Activated CD8-positive, alpha-beta memory T cell treated with anti-CD3 and anti-CD28 coated beads for 24 hours (primary cell): ENCODE measurements at regions not wholly inside any gene's neighbourhood (a gene's known extent, or its start where the extent isn't known, plus 50 kb on each side); places are given as distances from the start of the nearest gene placed in this dataset.

Experiments used
- DNase-seq: peaks from one replicate; pipeline ENCODE4 v3.0.0-alpha.2; 2020

- DNase-seq = no peak
Measured at GRCh38 chr7:9876053-9876452, 1097.6 kb upstream of the PHF14 start.

- DNase-seq = no peak
Measured at GRCh38 chr7:9889554-9889953, 1084.1 kb upstream of the PHF14 start.

GRCh38 chr7:9890092-9890491, 1083.6 kb upstream of the PHF14 start:
- no peak for DNase-seq

- DNase-seq = no peak
Measured at GRCh38 chr7:9891056-9891455, 1082.6 kb upstream of the PHF14 start.

- DNase-seq = no peak
Measured at GRCh38 chr7:9900339-9900738, 1073.3 kb upstream of the PHF14 start.

- no peak for DNase-seq
Measured at GRCh38 chr7:9921326-9921725, 1052.3 kb upstream of the PHF14 start.

- DNase-seq = no peak
Measured at GRCh38 chr7:9937944-9938631, 1035.6 kb upstream of the PHF14 start.

GRCh38 chr7:9939176-9939575, 1034.5 kb upstream of the PHF14 start:
- DNase-seq = no peak

GRCh38 chr7:9945131-9945530, 1028.5 kb upstream of the PHF14 start:
- no peak for DNase-seq

- no peak for DNase-seq
Measured at GRCh38 chr7:9945857-9946256, 1027.8 kb upstream of the PHF14 start.

- DNase-seq = no peak
Measured at GRCh38 chr7:9955138-9955537, 1018.5 kb upstream of the PHF14 start.

- DNase-seq = no peak
Measured at GRCh38 chr7:9958486-9958885, 1015.2 kb upstream of the PHF14 start.

GRCh38 chr7:9960460-9960859, 1013.2 kb upstream of the PHF14 start:
- no peak for DNase-seq

- no peak for DNase-seq
Measured at GRCh38 chr7:9961161-9961922, 1012.3 kb upstream of the PHF14 start.

- no peak for DNase-seq
Measured at GRCh38 chr7:9962742-9963141, 1010.9 kb upstream of the PHF14 start.

GRCh38 chr7:9978106-9979064, 995.3 kb upstream of the PHF14 start:
- no peak for DNase-seq

- DNase-seq = no peak
Measured at GRCh38 chr7:9981742-9982349, 991.8 kb upstream of the PHF14 start.

- no peak for DNase-seq
Measured at GRCh38 chr7:9983048-9983447, 990.6 kb upstream of the PHF14 start.

GRCh38 chr7:10015687-10016086, 958.0 kb upstream of the PHF14 start:
- DNase-seq = no peak

GRCh38 chr7:10022480-10022879, 951.2 kb upstream of the PHF14 start:
- no peak for DNase-seq

GRCh38 chr7:10022957-10023356, 950.7 kb upstream of the PHF14 start:
- DNase-seq = no peak

- no peak for DNase-seq
Measured at GRCh38 chr7:10034843-10035556, 938.7 kb upstream of the PHF14 start.
